ENCODE measurements at regions not wholly inside any gene's neighbourhood (a gene's known extent, or its start where the extent isn't known, plus 50 kb on each side); places are given as distances from the start of the nearest gene placed in this dataset.

DNA sequence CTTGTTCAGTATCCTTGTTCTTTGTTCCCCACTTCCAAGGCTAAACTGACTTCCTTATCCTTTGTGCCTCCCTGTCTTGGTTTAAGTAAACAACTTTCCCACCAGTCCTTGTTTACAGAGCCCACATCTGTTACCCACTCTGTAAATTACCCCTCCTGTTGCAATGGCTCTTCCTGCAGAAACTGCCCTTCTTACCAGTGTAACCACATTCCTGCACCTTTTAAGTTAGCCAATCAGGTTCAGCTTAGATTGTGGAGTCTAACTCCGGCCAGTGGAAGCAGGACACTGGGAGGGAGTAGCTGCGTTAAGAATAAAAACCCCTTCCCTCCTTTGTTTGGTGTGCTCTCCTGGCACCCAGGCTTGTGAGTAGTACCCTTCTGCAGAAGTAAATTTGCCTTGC is 360.9 kb downstream of the PRDM5 start:
- TF ChIP-seq POLR2A (IDR thresholded peaks at IDR 0.05; ENCODE audit: low read length) (no peak), GATA1 (IDR thresholded peaks at IDR 0.05; ENCODE audit: low read depth, low read length) (no peak)
